HepG2 (cell line): ENCODE measurements at regions not wholly inside any gene's neighbourhood (a gene's known extent, or its start where the extent isn't known, plus 50 kb on each side); places are given as distances from the start of the nearest gene placed in this dataset.

Source experiments
- CREB1 ChIP-seq, 2 experiments: fragments of 450-650 bp in 1 of 2; IDR thresholded peaks; 2 replicates each; pipeline ENCODE4 v1.6.1; 2016 to 2017; ENCODE audit warnings: control low read depth in 1 of 2, mild to moderate bottlenecking in 1 of 2, missing compliant biosample characterization in 1 of 2, missing genetic modification characterization in 1 of 2
- HIC2 ChIP-seq: sonication (generic); formaldehyde crosslinking; IDR thresholded peaks from 2 replicates; pipeline ENCODE4 v1.9.0; 2022; ENCODE audit warnings: low read depth, missing genetic modification reagents
- MIER2 ChIP-seq: IDR thresholded peaks from 2 replicates; pipeline ENCODE4 v1.6.1; 2016; ENCODE audit warnings: missing biosample characterization, missing genetic modification reagents
- NONO ChIP-seq, 2 experiments: fragments of 450-650 bp in 1 of 2; sonication (generic) in 1 of 2; formaldehyde crosslinking in 1 of 2; IDR thresholded peaks in 1 of 2; conservative IDR thresholded peaks in 1 of 2; 2 replicates each; pipeline versions ENCODE4 v1.6.1 to v1.8.0; 2017 to 2022; ENCODE audit warnings: mild to moderate bottlenecking in 1 of 2, missing genetic modification reagents in 1 of 2, moderate library complexity in 1 of 2
- POLR2A ChIP-seq, 2 experiments: IDR thresholded peaks; 2 replicates each; pipeline ENCODE4 v1.6.1; 2011; ENCODE audit warnings: low read depth in 2 of 2, low read length in 2 of 2, mild to moderate bottlenecking in 1 of 2, moderate library complexity in 1 of 2; ENCODE audit not compliant: insufficient read depth in 1 of 2
- POLR2AphosphoS5 ChIP-seq: IDR thresholded peaks from 2 replicates; pipeline ENCODE4 v1.6.1; 2012; ENCODE audit warnings: low read depth, low read length
- RAD21 ChIP-seq: fragments of 450-650 bp; formaldehyde crosslinking; IDR thresholded peaks from 2 replicates; pipeline ENCODE4 v1.5.0; 2020; ENCODE audit warnings: mild to moderate bottlenecking
- TAF1 ChIP-seq: sonication (generic); formaldehyde crosslinking; IDR thresholded peaks from 2 replicates; pipeline ENCODE4 v1.4.0; 2020; ENCODE audit warnings: missing genetic modification reagents
- ZNF562 ChIP-seq: sonication (generic); formaldehyde crosslinking; IDR thresholded peaks from 2 replicates; pipeline ENCODE4 v1.8.0; 2022; ENCODE audit warnings: missing genetic modification reagents, borderline replicate concordance
- ZSCAN30 ChIP-seq: sonication (generic); formaldehyde crosslinking; IDR thresholded peaks from 2 replicates; pipeline ENCODE4 v1.5.0; 2020; ENCODE audit warnings: mild to moderate bottlenecking, missing genetic modification reagents
- TF ChIP-seq, protein P1 (sequence below): sonication (generic); formaldehyde crosslinking; IDR thresholded peaks from 2 replicates; pipeline ENCODE4 v1.4.0; 2020; ENCODE audit warnings: low read depth, mild to moderate bottlenecking, missing genetic modification reagents

- TF ChIP-seq NONO (IDR thresholded peaks at IDR 0.05), result no peak
- no peak for TF ChIP-seq NONO (CRISPR knock-in tag; conservative IDR thresholded peaks at IDR 0.05)
- TF ChIP-seq, protein P1, sequence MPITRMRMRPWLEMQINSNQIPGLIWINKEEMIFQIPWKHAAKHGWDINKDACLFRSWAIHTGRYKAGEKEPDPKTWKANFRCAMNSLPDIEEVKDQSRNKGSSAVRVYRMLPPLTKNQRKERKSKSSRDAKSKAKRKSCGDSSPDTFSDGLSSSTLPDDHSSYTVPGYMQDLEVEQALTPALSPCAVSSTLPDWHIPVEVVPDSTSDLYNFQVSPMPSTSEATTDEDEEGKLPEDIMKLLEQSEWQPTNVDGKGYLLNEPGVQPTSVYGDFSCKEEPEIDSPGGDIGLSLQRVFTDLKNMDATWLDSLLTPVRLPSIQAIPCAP (CRISPR knock-in tag), result no peak
- no peak for TF ChIP-seq ZSCAN30
- no peak for TF ChIP-seq CREB1 (IDR thresholded peaks at IDR 0.05)
- TF ChIP-seq CREB1 (CRISPR knock-in tag; IDR thresholded peaks at IDR 0.05), result no peak
- TF ChIP-seq MIER2 (CRISPR knock-in tag), result no peak
- TF ChIP-seq POLR2AphosphoS5, result no peak
- TF ChIP-seq RAD21 (CRISPR knock-in tag), result no peak
- TF ChIP-seq TAF1 (CRISPR knock-in tag), result no peak
- TF ChIP-seq HIC2 (CRISPR knock-in tag), result no peak
- TF ChIP-seq POLR2A (IDR thresholded peaks at IDR 0.05; ENCODE audit: insufficient read depth in 1 of 2, low read depth in 2 of 2, low read length in 2 of 2), result no peak
- TF ChIP-seq ZNF562 (CRISPR knock-in tag), result no peak
Measured at GRCh38 chr2:163420604-163421003, 315.2 kb downstream of the FIGN start.
